ENCODE measurements at regions not wholly inside any gene's neighbourhood (a gene's known extent, or its start where the extent isn't known, plus 50 kb on each side); places are given as distances from the start of the nearest gene placed in this dataset.

DNA sequence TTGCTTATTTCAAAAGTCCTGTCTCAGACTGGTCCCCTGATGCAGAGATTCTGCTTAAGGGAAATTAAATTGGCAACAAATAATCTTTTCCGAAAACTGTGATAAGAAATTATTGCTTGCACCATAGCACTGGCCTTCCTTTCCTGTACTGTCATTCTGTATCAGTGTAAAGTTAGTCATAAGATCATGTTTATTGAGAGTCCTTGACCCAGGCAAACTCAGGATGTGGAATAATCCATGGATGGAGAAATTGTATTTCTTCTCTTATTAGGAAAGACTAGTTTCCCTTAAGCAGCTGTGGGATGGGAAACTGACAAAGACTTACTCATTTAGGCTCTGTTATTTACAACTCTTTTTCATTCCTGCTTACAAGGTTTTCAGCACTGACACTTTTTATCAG is 83.0 kb upstream of the RANBP6 start:
- TF ChIP-seq ZNF565 (CRISPR knock-in tag; conservative IDR thresholded peaks at IDR 0.05; ENCODE audit: low read depth) = no peak
- TF ChIP-seq ESRRG (CRISPR knock-in tag; IDR thresholded peaks at IDR 0.05) = no peak
- TF ChIP-seq, protein P1, sequence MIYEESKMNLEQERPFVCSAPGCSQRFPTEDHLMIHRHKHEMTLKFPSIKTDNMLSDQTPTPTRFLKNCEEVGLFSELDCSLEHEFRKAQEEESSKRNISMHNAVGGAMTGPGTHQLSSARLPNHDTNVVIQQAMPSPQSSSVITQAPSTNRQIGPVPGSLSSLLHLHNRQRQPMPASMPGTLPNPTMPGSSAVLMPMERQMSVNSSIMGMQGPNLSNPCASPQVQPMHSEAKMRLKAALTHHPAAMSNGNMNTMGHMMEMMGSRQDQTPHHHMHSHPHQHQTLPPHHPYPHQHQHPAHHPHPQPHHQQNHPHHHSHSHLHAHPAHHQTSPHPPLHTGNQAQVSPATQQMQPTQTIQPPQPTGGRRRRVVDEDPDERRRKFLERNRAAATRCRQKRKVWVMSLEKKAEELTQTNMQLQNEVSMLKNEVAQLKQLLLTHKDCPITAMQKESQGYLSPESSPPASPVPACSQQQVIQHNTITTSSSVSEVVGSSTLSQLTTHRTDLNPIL (CRISPR knock-in tag; IDR thresholded peaks at IDR 0.05; ENCODE audit: low read depth) = no peak
- TF ChIP-seq ZFP30 (CRISPR knock-in tag; IDR thresholded peaks at IDR 0.05) = no peak
- TF ChIP-seq TOX (CRISPR knock-in tag; IDR thresholded peaks at IDR 0.05; ENCODE audit: borderline replicate concordance) = no peak
- no peak for TF ChIP-seq SNAI2 (CRISPR knock-in tag; IDR thresholded peaks at IDR 0.05)
- TF ChIP-seq OSR1 (CRISPR knock-in tag; IDR thresholded peaks at IDR 0.05) = no peak
- TF ChIP-seq RARB (CRISPR knock-in tag; IDR thresholded peaks at IDR 0.05) = no peak
- no peak for TF ChIP-seq TCF4 (CRISPR knock-in tag; IDR thresholded peaks at IDR 0.05; ENCODE audit: borderline replicate concordance)
- no peak for TF ChIP-seq CSDC2 (CRISPR knock-in tag; IDR thresholded peaks at IDR 0.05)
- no peak for TF ChIP-seq ISL1 (CRISPR knock-in tag; IDR thresholded peaks at IDR 0.05)
- no peak for TF ChIP-seq GLIS3 (CRISPR knock-in tag; IDR thresholded peaks at IDR 0.05)
- TF ChIP-seq, protein P2, sequence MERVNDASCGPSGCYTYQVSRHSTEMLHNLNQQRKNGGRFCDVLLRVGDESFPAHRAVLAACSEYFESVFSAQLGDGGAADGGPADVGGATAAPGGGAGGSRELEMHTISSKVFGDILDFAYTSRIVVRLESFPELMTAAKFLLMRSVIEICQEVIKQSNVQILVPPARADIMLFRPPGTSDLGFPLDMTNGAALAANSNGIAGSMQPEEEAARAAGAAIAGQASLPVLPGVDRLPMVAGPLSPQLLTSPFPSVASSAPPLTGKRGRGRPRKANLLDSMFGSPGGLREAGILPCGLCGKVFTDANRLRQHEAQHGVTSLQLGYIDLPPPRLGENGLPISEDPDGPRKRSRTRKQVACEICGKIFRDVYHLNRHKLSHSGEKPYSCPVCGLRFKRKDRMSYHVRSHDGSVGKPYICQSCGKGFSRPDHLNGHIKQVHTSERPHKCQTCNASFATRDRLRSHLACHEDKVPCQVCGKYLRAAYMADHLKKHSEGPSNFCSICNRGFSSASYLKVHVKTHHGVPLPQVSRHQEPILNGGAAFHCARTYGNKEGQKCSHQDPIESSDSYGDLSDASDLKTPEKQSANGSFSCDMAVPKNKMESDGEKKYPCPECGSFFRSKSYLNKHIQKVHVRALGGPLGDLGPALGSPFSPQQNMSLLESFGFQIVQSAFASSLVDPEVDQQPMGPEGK (CRISPR knock-in tag; IDR thresholded peaks at IDR 0.05; ENCODE audit: borderline replicate concordance) = no peak
- no peak for TF ChIP-seq BACH2 (CRISPR knock-in tag; IDR thresholded peaks at IDR 0.05; ENCODE audit: borderline replicate concordance)
- no peak for TF ChIP-seq ZNF8 (CRISPR knock-in tag; IDR thresholded peaks at IDR 0.05)
- TF ChIP-seq ZNF70 (CRISPR knock-in tag; IDR thresholded peaks at IDR 0.05) = no peak
- TF ChIP-seq ZC3H10 (CRISPR knock-in tag; IDR thresholded peaks at IDR 0.05) = no peak
- no peak for TF ChIP-seq ZFP3 (CRISPR knock-in tag; IDR thresholded peaks at IDR 0.05)
- ATAC-seq = no peak

DNA sequence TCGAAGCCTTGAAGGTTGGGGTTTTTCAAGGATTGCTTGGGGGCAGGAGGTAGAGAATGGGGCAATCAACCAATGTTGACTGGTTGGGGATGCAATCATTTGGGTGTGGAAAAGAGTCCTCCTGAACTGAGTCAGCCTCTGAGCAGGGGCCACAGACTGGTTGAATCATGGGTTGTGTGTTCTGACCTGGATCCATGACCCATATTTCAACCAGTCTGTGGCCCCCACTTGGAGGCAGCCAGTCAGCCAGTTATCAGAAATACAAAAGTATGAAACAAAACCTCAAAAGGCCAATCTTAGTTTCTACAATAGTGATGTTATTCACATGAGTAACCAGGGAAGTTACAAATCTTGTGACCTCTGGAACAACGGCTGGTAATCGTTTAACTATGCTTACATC is 81.4 kb upstream of the RANBP6 start:
- no peak for TF ChIP-seq GLIS3 (CRISPR knock-in tag; IDR thresholded peaks at IDR 0.05)
- no peak for TF ChIP-seq ARNTL (CRISPR knock-in tag; IDR thresholded peaks at IDR 0.05; ENCODE audit: borderline replicate concordance, low read depth)
- no peak for TF ChIP-seq ZFP3 (CRISPR knock-in tag; IDR thresholded peaks at IDR 0.05)
- TF ChIP-seq TOX (CRISPR knock-in tag; IDR thresholded peaks at IDR 0.05; ENCODE audit: borderline replicate concordance) = no peak
- no peak for ATAC-seq

DNA sequence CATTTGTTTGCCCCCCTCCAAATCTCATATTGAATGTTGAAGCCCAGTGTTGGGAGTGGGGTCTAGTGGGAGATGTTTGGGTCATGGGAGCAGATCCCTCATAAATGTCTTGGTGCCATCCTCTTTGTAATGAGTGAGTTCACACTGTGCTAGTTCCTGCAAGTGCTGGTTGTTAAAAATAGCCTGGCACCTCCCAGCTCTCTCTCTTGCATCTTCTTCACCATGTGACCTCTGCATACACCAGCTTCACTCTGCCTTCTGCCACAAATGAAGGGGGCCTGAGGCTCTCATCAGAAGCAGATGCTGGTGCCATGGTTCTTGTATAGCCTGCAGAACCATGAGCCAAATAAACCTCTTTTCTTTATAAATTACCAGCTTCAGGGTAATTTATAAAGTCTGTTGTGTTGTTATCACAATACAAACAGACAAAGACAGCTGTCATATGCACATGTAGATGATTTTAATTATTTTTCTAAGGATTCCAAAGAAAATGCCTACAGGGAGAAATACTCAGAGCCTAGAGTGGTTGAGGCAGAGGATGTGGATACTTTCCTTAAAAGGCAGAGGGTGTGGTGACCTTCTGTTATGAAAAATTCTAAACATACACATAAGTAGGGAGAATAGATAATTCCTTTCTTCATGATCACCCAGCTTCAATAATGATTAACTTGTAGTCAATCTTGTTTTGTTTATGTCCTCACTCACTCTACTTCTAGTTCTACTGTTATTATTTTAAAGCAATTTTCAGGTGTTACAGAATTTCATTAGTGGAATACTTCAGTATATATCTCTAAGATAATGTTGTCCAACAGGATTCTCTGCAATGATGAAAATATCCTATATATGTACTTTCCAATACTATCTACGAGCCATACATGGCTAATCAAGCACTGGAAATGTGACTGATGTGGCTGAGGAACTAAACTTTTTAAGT is 75.1 kb upstream of the RANBP6 start:
- no peak for TF ChIP-seq SNAI2 (CRISPR knock-in tag; IDR thresholded peaks at IDR 0.05)
- no peak for TF ChIP-seq RARB (CRISPR knock-in tag; IDR thresholded peaks at IDR 0.05)
- TF ChIP-seq ZFP30 (CRISPR knock-in tag; IDR thresholded peaks at IDR 0.05) = no peak
- no peak for TF ChIP-seq ZNF8 (CRISPR knock-in tag; IDR thresholded peaks at IDR 0.05)
- no peak for TF ChIP-seq GLIS3 (CRISPR knock-in tag; IDR thresholded peaks at IDR 0.05)
- TF ChIP-seq CSDC2 (CRISPR knock-in tag; IDR thresholded peaks at IDR 0.05) = no peak
- TF ChIP-seq, protein P3, sequence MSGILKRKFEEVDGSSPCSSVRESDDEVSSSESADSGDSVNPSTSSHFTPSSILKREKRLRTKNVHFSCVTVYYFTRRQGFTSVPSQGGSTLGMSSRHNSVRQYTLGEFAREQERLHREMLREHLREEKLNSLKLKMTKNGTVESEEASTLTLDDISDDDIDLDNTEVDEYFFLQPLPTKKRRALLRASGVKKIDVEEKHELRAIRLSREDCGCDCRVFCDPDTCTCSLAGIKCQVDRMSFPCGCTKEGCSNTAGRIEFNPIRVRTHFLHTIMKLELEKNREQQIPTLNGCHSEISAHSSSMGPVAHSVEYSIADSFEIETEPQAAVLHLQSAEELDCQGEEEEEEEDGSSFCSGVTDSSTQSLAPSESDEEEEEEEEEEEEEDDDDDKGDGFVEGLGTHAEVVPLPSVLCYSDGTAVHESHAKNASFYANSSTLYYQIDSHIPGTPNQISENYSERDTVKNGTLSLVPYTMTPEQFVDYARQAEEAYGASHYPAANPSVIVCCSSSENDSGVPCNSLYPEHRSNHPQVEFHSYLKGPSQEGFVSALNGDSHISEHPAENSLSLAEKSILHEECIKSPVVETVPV (CRISPR knock-in tag; IDR thresholded peaks at IDR 0.05) = no peak
- TF ChIP-seq ZFP3 (CRISPR knock-in tag; IDR thresholded peaks at IDR 0.05) = no peak
- no peak for TF ChIP-seq BACH2 (CRISPR knock-in tag; IDR thresholded peaks at IDR 0.05; ENCODE audit: borderline replicate concordance)
- TF ChIP-seq OSR1 (CRISPR knock-in tag; IDR thresholded peaks at IDR 0.05) = no peak
- no peak for ATAC-seq

DNA sequence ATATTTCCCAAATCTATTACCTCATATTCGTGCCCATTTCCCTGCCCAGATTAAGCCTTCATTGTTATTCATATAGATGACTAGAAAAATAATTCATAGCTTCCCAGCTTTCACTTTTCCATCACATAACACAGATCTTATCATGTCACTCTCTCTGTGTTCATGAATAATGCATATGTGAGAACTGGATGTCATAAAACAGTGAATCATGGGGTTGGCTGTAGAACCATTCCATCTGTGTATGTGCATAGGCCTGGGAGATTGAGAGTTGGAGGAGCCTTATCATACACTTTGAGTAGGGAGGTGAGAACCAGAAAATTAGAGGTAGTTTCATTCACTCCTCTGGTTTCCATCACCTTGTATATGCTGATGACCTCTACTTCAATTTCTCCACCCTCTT is 73.9 kb upstream of the RANBP6 start:
- TF ChIP-seq, protein P1 (CRISPR knock-in tag; IDR thresholded peaks at IDR 0.05; ENCODE audit: low read depth) = no peak
- TF ChIP-seq TOX (CRISPR knock-in tag; IDR thresholded peaks at IDR 0.05; ENCODE audit: borderline replicate concordance) = no peak
- no peak for ATAC-seq
